ENCODE measurements at regions not wholly inside any gene's neighbourhood (a gene's known extent, or its start where the extent isn't known, plus 50 kb on each side); places are given as distances from the start of the nearest gene placed in this dataset.
"Not testable (repeated sequence)": the region's sequence is repeated elsewhere in the genome, so short reads cannot be mapped to it uniquely, and the experiment has no call there.

DNA sequence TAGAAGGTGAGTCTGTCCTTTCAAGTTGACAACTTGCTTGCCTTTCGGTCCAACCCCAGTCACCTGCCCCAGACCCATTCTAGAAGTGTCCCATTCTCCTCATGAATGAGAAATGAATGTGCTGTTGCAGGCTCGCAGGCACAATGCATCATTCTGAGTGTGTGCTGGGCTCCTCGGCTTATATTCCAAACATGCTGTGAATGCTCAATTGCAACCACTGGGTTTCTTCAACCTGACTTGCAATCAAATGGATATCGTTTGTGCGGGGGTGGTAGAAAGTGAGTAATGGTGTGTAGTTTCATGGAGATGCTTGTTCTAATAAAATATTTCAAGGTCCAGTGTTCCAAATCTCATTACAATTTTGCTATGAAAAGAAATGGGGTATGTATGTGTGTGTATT, 256.6 kb upstream of the IL12B start:
- DNase-seq (ENCODE audit: low read depth in 2 of 2), result no peak

DNA sequence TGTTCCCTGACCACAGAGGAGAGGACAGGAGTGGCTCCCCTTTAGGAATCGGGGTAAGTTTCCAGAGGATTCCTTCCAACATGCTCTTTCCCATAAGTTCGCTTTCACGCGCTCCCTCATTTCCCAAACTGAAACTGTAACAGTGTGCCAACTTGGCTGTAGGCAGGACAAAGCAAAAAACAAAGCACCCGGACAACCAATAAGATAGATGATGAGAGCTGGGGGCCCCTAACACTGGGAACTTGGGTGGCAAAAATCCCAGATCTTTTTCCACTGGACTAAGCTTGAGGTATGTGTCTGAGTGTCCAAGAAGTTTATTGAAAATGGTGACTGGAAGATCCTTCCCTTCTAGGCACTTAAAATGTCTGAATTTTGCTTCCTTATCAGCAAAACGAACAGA, 258.7 kb upstream of the IL12B start:
- no peak for DNase-seq (ENCODE audit: low read depth in 2 of 2)

DNA sequence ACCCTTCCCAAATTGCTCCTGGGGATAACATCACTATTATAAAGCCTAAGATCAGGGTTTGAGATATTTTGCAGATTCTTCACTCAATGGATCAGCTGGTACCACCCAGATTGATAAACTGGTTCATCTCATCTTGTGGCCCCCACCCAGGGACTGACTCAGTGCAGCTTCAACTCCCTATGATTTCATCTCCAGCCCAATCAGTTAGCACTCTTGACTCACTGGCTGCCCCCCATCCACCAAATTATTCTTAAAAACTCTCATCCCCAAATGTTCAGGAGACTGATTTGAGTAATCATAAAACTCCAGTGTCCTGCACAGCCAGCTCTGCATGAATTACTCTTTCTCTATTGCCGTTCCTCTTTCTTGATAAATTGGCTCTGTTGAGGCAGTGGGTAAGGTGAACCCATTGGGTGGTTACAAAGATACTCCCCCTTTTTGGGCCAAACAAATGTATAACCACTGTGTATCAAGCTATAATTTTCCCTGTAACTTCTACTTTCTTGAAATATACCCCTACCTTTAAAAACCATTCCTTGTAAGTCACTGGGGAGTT, 263.3 kb upstream of the IL12B start:
- DNase-seq (ENCODE audit: low read depth in 2 of 2), result no peak

DNA sequence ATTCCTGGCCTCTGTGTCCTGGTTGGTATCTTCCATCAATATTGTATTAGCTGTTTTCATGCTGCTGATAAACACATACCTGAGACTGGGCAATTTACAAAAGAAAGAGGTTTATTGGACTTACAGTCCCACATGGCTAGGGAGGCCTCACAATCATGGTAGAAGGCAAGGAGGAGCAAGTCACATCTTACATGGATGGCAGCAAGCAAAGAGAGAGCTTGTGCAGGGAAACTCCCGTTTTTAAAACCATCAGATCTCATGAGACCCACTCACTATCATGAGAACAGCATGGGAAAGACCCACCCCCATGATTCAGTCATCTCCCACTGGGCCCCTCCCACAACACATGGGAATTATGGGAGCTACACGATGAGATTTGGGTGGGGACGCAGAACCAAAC, 265.3 kb upstream of the IL12B start:
- not testable (repeated sequence) for DNase-seq (ENCODE audit: low read depth in 2 of 2)

DNA sequence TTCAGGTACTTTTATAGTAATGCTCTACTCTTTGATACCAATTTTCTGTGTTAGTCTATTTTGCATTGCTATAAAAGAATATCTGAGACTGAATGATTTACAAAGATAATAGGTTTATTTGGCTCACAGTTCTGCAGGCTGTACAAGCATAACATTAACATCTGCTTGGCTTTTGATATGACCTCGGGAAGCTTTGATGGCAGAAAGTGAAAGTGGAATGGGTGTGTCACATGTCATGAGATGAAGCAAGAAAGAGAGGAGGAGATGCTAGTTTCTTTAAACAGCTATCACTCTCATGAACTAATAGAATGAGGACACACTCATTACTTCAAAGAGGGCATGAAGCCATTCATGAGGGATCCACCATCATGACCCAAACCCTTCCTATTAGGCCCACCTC, 270.9 kb upstream of the IL12B start:
- DNase-seq (ENCODE audit: low read depth in 2 of 2), result no peak

DNA sequence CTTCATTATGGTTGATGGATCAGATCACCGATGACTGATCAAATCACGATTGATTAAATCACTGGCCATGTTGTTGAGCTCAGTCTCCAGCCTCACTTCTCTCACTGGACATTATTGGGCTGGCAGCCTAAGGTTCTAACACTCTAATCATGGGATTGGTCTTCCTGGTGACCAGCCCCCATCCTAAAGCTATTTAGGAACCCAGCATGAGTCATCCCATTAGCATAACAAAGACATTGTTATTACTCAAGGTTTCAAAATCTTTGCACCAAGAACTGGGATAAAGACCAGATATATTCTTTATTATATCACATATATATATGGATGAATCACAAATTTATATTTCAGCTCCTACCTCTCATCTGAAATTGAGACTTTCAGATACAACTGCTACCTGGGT, 272.1 kb upstream of the IL12B start:
- DNase-seq (ENCODE audit: low read depth in 2 of 2), result no peak

DNA sequence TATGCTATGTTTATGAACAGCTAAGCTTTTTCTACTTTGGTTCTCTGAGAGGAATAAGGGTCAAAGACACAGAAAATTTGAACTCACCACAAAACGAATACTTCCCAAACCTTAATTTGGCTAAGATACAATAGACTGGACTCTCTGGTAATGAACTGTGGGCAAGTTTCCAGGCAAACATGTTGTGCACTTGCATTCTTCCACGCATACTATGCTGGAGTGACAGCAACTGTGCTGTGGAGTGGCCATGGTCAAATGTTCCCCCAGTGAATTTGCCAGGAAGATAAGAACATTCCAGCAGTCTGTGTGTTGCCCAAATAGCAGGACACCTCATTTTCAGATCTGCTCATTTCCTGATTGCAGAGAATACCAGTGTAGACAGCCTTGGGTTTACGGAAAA, 275.3 kb upstream of the IL12B start:
- DNase-seq (ENCODE audit: low read depth in 2 of 2), result no peak

DNA sequence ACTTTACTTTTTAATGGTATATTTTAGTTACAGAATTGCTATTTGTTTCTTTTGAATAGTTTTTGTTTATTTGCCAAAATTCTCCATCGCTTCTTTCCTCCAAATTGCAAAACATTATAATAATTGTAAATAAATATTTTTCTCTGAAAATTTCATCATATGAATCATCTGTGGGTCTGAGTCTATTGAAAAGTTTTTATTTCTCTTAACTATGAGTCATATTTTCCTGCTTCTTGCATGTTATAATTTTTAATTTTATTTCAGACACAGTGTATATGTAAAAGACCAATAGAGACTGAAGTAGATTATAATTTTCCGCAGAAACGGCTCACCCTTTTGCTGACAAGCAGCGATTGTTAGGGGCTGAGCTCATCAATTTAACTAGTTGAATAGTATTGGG, 279.1 kb upstream of the IL12B start:
- DNase-seq (ENCODE audit: low read depth in 2 of 2), result no peak

DNA sequence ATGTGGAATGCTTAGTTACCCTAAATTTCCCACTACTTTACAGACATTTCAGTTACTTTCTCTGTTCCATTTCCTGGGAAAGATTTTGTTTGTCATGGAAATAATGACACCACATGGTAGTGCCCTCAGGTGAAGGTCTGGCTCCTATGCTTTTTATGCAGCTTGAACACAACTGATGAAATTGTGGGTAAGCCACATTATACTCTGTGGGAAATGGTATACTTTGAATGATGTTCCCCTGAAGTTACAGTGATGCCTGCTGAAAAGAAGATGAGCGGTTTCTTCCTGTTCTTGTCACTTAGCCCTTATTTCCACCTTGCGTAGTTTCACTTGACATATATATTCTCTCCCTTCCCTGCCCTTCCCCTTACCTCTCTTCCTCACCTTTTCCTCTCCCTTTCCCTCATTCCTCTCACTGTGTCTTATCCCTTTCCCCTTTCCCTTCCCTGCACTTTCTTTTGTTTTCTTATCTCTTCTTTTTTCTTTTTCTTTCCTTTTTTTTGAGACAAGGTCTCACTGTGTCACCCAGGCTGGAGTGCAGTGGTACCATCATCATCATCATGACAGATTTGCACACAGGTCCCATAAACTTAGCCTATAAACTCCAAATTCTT, 280.8 kb upstream of the IL12B start:
- no peak for DNase-seq (ENCODE audit: low read depth in 2 of 2)

DNA sequence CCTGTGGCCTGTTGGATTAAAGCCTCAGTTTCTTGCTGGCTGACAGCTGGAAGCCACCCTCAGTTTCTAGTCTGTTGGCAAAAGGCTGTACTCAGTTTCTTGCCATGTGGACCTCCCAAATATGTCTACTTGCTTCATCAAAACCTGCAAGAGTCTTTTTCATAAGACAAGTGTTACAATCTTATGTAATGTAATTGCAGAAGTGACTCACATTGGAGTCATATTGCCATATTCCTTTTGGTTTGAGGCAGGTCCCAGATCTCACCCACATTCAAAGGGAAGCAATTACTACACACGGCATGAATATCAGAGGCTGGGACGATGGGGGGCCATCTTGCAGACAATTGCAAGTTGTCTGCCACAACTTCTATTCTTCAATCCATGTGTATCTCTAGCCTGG, 286.7 kb upstream of the IL12B start:
- no peak for DNase-seq (ENCODE audit: low read depth in 2 of 2)

DNA sequence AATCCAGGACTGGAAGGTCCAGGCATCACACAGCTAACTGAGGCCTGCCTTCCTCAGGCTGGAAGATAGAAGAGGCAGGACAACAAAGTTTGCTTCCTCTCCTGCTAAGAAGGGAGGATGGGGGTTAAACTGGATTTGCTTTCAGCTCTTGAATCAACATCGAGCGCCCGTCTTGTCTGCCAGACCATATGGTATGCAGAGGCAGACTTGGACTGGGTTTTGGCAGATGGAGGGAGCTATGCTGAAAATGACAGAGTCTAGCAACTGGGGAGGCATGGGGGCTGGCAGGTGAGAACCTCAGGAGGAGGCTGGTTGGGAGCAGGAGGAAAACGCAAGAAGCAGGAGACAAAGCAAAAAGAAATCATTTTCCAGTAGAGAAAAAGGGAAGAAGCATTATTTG, 289.5 kb upstream of the IL12B start:
- no peak for DNase-seq (ENCODE audit: low read depth in 2 of 2)

DNA sequence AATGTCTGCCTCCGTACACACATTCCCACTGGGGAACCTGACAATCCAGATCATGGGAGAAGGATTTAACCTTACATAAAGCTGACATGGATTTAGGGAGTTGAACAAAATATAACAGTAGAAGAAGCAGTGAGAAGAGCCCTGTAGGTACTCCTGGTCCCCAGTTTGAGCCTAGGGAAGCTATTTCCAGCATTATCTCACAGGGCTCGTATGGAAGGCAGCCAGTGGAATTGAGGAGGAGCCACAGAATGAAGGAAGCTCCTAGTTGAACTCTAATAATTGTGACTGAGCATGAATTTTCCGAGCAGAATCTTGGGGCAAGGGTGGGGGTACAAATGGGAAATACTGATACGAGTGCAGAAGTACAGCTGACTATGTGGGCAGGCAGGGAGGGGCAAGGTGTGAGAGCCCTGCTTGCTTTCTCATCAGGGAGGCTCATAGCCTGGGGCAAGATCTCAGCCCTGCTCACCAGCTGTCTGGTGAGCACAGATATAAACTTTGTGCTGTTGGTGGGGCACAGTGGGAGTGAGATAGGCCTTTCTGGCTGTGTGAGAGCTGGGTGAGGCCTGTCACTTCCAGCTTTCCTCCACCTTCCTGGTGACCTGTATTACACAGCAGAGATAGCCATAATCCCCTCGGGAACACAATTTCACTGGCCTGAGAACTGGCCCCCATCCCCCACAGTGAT, 290.7 kb upstream of the IL12B start:
- no peak for DNase-seq (ENCODE audit: low read depth in 2 of 2)

DNA sequence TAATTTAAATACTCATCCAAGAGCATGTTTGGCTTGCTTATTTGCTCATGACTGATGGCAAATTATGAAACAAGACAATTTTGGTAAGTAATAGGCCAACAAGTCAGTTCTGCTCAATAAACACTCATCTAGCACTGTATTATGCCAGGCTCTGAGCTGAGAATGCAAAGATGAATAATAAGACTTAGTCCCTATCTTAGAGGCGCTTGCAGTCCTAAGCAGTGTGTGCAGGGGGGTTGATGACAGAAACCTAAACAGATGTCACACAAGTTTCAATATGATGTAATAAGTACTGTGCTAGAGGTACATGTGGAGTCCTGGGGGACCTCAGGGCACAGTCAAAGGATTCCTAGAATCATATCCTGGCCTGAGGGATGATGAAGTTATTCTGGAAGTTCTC, 287.6 kb upstream of the ADRA1B start:
- no peak for DNase-seq (ENCODE audit: low read depth in 2 of 2)

DNA sequence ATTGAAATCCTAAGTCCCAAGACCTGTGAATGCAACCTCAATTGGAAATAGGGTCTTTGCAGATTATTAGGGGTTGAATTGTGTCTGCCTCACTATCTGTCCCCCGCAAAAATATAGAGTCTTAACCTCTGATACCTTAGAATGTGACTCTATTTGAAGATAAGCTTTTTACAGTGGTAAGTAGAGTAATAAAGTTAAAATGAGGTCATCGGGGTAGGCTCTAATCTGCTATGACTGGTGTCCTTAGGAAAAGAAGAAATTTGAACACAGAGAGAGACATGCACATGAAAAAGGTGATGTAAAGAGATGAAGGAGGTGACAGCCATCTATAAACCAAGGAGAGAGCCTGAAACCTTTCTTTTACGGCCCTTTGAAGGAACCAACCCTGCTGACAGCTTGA, 287.1 kb upstream of the ADRA1B start:
- DNase-seq (ENCODE audit: low read depth in 2 of 2), result no peak

DNA sequence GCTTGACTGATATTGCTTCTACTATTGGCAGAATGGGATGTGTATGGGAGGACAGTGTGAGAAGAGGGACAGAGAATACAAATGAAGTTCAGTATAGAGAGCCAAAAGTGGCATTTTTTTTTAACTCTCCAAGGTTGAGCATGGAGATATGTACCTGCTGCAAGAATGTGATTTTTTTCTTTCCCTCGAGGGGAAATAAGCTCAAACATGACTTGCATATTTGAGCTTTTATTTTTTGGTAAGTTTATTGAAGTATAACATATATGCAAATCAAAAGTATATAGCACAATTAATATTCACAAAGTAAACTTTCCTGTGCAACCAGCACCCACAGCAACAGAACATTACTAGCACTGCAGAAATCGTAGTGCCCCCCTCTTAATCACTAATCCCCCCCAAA, 285.7 kb upstream of the ADRA1B start:
- no peak for DNase-seq (ENCODE audit: low read depth in 2 of 2)

DNA sequence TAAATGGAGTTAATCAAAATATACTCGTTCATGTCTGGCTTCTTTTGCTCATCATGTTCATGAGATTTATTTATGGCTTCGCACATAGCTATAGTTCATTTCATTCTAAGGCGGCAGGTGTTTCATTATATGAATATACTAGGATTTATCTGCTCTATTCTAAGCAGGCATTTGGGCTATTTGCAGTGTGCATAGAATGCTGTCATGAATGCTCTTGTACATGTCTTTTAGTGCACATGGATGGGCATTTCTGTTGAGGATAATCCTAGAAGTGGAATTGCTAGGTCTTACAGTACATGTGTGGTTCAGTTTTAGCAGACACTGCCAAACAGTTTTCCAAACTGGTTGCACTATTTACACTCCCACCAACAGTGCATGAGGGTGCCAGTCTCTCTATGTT, 285.3 kb upstream of the ADRA1B start:
- no peak for DNase-seq (ENCODE audit: low read depth in 2 of 2)

DNA sequence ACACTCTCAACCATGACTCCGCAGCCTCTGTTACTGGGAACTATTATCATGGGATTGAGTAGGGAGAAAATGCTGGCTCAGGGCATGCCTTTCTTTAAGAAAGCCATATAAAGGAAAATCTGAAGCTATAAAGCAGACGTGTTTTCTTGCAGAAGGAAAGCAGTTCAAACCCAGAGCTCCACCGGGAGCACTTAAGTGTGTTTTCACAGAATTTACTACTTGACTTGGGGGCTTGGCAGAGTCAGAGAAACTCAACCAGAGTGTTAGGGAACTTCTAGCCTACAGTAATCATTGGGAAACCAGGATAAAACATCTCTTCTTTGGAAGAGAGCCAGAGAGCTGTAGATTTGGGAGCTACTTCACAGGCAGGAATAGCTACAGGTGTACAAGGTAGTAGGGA, 283.4 kb upstream of the ADRA1B start:
- DNase-seq (ENCODE audit: low read depth in 2 of 2), result no peak

DNA sequence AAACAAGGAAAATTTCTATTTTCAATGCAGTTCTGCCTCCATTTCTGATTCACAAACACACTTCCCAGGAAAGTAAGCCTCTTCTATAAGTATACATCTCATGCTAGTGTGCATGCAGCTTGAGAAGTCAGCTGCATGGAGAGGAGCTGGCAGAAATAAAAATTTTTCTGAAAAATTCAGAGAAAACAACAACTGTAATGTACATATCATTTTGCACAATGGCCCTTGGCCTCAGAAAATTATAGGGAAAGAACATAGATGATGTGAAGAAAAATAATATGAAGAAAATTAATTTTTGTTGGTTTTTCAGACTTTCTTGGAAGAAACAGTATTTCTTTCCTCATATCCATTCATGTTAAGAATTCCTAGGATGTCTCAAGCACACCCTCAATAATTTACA, 277.8 kb upstream of the ADRA1B start:
- DNase-seq (ENCODE audit: low read depth in 2 of 2), result no peak

DNA sequence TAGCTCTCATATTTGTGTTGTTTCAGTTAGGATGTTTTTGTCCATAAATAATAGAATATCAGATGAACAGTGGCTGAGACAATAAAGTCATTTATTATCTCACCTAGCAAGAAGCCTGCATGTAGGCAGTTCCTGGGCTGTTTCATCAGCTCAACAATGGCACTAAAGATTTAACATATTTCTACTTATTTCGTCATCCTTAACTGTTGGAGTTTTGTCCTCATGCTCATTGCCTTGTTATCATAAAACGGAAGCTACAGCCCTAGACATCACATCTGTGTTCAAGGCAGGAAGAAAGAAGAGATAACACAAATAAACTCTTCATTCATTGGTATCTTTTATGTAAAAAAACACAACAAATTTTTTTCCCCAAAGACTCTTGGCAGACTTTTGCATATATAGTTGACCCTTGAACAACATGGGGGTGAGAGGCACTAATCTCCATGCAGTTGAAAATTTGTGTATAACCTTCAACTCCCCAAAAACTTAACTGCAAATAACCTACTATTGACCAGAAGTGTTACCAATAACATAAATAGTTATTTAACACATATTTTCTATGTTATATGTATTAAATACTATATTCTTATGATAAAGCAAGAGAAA, 277.2 kb upstream of the ADRA1B start:
- DNase-seq (ENCODE audit: low read depth in 2 of 2), result no peak

DNA sequence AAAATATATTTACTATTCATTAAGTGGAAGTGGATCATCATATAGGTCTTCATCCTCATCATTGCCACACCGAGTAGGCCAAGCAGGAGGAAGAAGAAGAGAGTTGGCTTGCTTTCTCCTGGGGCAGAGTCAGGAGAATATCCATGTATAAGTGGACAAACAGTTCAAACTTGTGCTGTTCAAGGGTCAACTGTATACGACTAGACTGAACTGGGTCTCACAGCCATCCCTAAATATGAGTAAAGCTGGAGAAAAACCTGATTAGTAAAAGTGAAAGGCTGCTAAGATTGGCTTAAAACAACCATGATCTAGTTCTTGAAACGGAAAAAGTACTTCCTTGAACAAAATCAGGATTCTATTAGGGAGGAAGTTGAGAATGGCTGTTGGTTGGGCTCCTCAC, 276.7 kb upstream of the ADRA1B start:
- DNase-seq (ENCODE audit: low read depth in 2 of 2), result no peak

DNA sequence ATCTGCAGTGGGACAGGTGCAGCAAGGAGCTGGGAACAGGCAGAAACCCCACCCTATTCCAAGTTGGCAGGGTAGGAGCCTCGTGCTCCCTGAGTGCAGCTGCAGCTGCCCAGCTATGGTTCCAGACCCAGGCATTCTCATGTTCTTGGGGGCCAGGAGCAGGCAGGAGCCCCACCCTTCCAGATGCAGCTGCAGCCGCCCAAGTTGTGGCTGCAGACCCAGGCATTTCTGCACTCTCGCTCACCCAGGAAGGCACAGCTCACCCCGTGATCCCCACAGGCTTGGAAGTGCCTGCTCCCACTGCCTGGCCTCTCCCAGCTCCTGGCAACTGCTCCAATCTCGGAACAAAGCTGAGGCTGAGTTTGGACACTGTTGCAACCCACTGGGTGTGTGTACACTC, 275.8 kb upstream of the ADRA1B start:
- DNase-seq (ENCODE audit: low read depth in 2 of 2), result no peak

DNA sequence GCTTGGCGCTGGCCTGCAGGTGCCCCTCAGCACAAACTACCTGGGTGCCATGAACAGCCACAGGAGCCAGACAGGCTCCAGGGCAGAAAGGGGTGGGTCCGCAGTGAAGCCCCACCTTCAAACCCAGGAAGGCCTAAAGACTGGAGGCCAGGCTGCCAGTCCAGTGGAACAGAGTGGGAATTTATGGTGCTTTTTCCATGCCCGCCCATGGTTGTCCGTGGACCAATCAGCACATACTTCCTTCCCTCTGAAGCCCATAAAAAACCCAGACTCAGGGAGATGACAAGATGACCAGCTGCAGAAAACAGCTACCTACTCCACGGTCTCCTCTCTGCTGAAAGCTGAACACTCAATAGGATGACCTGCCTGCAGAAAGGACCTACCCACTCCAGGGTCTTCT, 275.4 kb upstream of the ADRA1B start:
- DNase-seq (ENCODE audit: low read depth in 2 of 2), result no peak

DNA sequence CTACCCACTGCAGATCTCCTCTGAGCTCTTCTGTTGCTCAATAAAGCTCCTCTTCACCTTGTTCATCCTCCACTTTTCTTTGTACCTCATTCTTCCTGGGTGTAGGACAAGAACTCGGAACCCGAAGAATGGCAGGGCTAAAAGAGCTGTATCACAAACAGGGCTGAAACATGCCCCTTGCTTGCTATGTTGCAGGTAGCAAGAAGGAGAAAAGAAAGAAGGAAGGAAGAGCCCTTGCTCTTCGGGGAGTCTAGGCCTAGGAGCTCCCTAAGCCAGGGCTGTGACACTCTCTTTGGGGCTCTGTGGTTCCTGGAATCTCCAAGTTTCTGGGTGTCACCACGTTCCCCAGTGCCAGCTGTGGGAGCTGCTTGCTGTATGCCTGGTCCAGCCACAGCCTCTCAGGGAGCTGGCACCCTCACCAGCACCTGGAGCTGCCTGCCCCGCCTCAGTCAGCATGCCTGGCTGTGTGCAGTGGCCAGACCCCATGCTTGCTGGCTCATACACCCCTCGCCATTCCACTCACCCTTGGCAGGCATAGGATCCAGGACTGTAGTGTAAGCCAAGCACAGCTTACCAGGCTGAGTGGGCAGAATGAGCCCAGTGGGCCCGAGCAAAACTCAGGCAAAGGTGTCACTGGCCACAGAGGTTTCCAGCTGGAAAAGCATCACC, 274.8 kb upstream of the ADRA1B start:
- no peak for DNase-seq (ENCODE audit: low read depth in 2 of 2)
